Naive thymus-derived CD4-positive, alpha-beta T cell (primary cell): ENCODE measurements at regions not wholly inside any gene's neighbourhood (a gene's known extent, or its start where the extent isn't known, plus 50 kb on each side); places are given as distances from the start of the nearest gene placed in this dataset.

Source experiments
- ATAC-seq: fragments of 150-1000 bp; cut with Tn5 transposase; 2 replicates; pipeline ENCODE4 v1.10.0; 2021; ENCODE audit warnings: mild to moderate bottlenecking, moderate library complexity
- CTCF ChIA-PET: fragments of 350-600 bp; sonication (Branson Sonifier 250); formaldehyde crosslinking; loops from one replicate; lab custom pipeline; 2021; ENCODE audit warnings: antibody characterized with exemption; lab: Charles Lee
- POLR2A ChIA-PET: fragments of 350-600 bp; sonication (Branson Sonifier 250); formaldehyde crosslinking; loops from one replicate; lab custom pipeline; 2021; ENCODE audit warnings: antibody characterized with exemption, inconsistent platforms; lab: Charles Lee
- DNase-seq, 9 donors: peaks; one replicate each; pipeline versions ENCODE4 v3.0.0 to v3.0.0-alpha.2; 2020 to 2022; ENCODE audit warnings: mixed read lengths in 1 of 9
- H3K27ac ChIP-seq: one replicate; pipeline ENCODE4 v1.7.0; 2013; ENCODE audit warnings: mild to moderate bottlenecking, low read depth, low read length, moderate library complexity
- H3K27me3 ChIP-seq, 2 donors: one replicate each; pipeline ENCODE4 v1.7.0; 2013; ENCODE audit warnings: low read length in 2 of 2, mild to moderate bottlenecking in 2 of 2, moderate library complexity in 2 of 2; ENCODE audit not compliant: control insufficient read depth in 2 of 2, insufficient read depth in 2 of 2
- H3K36me3 ChIP-seq, 3 experiments: 1 replicate in 2 of 3; 2 replicates in 1 of 3; pipeline ENCODE4 v1.7.0; 2013; ENCODE audit warnings: low read length in 3 of 3, mild to moderate bottlenecking in 3 of 3, moderate library complexity in 1 of 3; ENCODE audit not compliant: insufficient read depth in 3 of 3, control insufficient read depth in 2 of 3
- H3K4me1 ChIP-seq, 2 donors: one replicate each; pipeline ENCODE4 v1.7.0; 2013; ENCODE audit warnings: low read length in 2 of 2, mild to moderate bottlenecking in 2 of 2, moderate library complexity in 1 of 2; ENCODE audit not compliant: control insufficient read depth in 2 of 2, insufficient read depth in 2 of 2
- H3K4me3 ChIP-seq: 2 replicates; pipeline ENCODE4 v1.7.0; 2013; ENCODE audit warnings: mild to moderate bottlenecking, low read length
- H3K9me3 ChIP-seq, 3 experiments: 1 replicate in 2 of 3; 2 replicates in 1 of 3; pipeline ENCODE4 v1.7.0; 2013; ENCODE audit warnings: low read length in 3 of 3; ENCODE audit not compliant: control insufficient read depth in 2 of 3
- H3K27ac Mint-ChIP-seq, 9 donors: one replicate each; pipeline ENCODE4 v1.8.0; 2020 to 2022; ENCODE audit warnings: mixed read lengths in 9 of 9, mild to moderate bottlenecking in 8 of 9, moderate library complexity in 5 of 9, inconsistent platforms in 2 of 9
- H3K27me3 Mint-ChIP-seq, 5 donors: one replicate each; pipeline ENCODE4 v1.8.0; 2021 to 2022; ENCODE audit warnings: mixed read lengths in 5 of 5, mild to moderate bottlenecking in 1 of 5
- H3K36me3 Mint-ChIP-seq, 5 donors: one replicate each; pipeline ENCODE4 v1.8.0; 2020 to 2022; ENCODE audit warnings: mixed read lengths in 5 of 5, mild to moderate bottlenecking in 3 of 5, inconsistent platforms in 1 of 5
- H3K4me1 Mint-ChIP-seq, 7 donors: one replicate each; pipeline ENCODE4 v1.8.0; 2020 to 2022; ENCODE audit warnings: mixed read lengths in 7 of 7, mild to moderate bottlenecking in 3 of 7, inconsistent platforms in 1 of 7
- H3K4me3 Mint-ChIP-seq, 10 donors: one replicate each; pipeline ENCODE4 v1.8.0; 2020 to 2022; ENCODE audit warnings: mild to moderate bottlenecking in 10 of 10, mixed read lengths in 10 of 10, moderate library complexity in 6 of 10, inconsistent platforms in 2 of 10
- H3K9me3 Mint-ChIP-seq, 11 donors: one replicate each; pipeline ENCODE4 v1.8.0; 2020 to 2022; ENCODE audit warnings: mixed read lengths in 11 of 11, mild to moderate bottlenecking in 4 of 11, inconsistent platforms in 1 of 11, moderate library complexity in 1 of 11
- intact Hi-C, 2 donors: fragments of 100-400 bp; cut with micrococcal nuclease; formaldehyde crosslinking; loops; one replicate each; pipeline ENCODE4 v1.15.1; 2023

DNA sequence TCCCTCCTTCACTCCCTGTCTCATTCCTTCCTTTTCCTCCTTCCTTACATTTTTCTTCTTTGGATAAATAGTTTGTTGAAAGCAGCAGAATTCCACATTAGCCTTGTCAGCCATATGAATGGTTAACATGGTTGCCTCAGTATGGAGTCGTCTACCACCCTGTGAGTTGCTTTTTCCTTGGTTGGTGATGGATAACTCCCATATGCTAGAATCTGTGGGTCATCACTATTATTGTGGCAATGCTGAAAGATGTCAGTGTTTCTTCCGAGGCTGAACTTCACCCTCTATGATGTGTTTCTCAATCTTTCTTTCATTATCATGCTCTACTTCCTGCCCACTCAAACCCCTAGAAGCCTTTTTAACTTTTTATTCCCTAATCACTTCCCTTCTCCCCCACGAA lies 481.8 kb upstream of the KCNMB2 start:
- peaks cover 0 to 3% (median 0%) of the 10 kb centered on the region in 11 donors for H3K9me3 Mint-ChIP-seq
- ATAC-seq (no peak), DNase-seq (no peak)
- H3K27ac ChIP-seq: no peak overlapping the region
- no peaks in the 10 kb centered on the region for H3K4me1 ChIP-seq
- ChIA-PET CTCF (no interaction called here), POLR2A (no interaction called here)
- no peaks in the 10 kb centered on the region for H3K27me3 ChIP-seq
- intact Hi-C loops: no loop called here
- H3K4me3 Mint-ChIP-seq: peak overlapping the region in 1 of 10 donors; percentile 31
- H3K4me1 Mint-ChIP-seq: peaks cover 0 to 10% (median 8%) of the 10 kb centered on the region in 7 donors
- no peak overlapping the region for H3K27ac Mint-ChIP-seq
- no peaks in the 10 kb centered on the region for H3K9me3 ChIP-seq
- H3K36me3 ChIP-seq: no peaks in the 10 kb centered on the region
- no peak overlapping the region for H3K4me3 ChIP-seq
- no peaks in the 10 kb centered on the region for H3K27me3 Mint-ChIP-seq
- H3K36me3 Mint-ChIP-seq: no peaks in the 10 kb centered on the region

DNA sequence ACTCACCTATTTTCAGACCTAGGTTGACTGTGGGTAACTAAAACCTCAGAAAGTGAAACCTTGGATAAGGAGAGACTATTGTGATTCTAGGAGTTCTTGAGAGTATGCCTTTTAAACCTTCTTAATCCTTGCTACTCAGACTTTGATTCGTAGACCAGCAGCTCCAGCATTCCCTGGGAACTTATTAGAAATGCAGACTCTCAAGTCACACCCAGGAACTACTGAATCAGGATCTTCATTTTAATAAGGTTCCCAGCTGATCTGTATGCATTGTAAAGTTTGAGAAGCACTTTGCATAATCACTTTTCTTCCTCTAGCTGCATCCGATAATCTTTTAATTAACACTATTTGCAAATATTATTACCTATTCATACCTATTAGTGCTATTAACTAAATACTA lies 480.3 kb upstream of the KCNMB2 start:
- Mint-ChIP-seq H3K9me3 (peaks cover 0 to 3% (median 0%) of the 10 kb centered on the region in 11 donors), H3K4me1 (peaks cover 0 to 10% (median 6%) of the 10 kb centered on the region in 7 donors), H3K4me3 (no peak overlapping the region), H3K27me3 (no peaks in the 10 kb centered on the region), H3K27ac (no peak overlapping the region), H3K36me3 (no peaks in the 10 kb centered on the region)
- ATAC-seq (no peak), DNase-seq (no peak)
- H3K4me1 ChIP-seq: no peaks in the 10 kb centered on the region
- H3K27me3 ChIP-seq: no peaks in the 10 kb centered on the region
- no peak overlapping the region for H3K27ac ChIP-seq
- ChIA-PET POLR2A (interaction anchor here (0.5 kb wide), 1 partner anchor 24 kb away, joined by 3 read pairs; no protein-coding TSS in a partner anchor), CTCF (no interaction called here)
- H3K4me3 ChIP-seq: no peak overlapping the region
- intact Hi-C loops: no loop called here
- no peaks in the 10 kb centered on the region for H3K36me3 ChIP-seq
- no peaks in the 10 kb centered on the region for H3K9me3 ChIP-seq

DNA sequence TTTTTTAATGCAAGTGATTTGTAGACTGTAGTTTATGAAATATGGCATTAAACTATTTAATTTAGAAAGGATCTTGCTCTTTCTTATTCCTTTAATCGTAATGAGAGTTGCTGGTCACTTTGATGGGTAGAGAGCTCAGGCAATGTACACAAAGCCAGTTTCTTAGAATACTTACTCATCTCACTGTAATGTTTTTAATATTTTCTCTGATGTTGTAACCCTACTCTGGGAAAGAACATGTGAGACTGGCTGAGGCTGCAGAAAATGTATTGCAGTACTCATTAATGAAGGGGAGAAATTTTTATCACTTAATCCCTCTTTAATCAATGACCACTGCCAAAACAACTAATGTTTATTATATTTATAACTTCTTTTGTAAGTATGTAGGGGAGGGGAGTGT lies 479.4 kb upstream of the KCNMB2 start:
- H3K36me3 Mint-ChIP-seq: no peaks in the 10 kb centered on the region
- POLR2A ChIA-PET: no interaction called here
- ATAC-seq (no peak), DNase-seq (no peak)
- Histone ChIP-seq H3K27ac (no peak overlapping the region), H3K9me3 (no peaks in the 10 kb centered on the region), H3K4me3 (no peak overlapping the region), H3K36me3 (no peaks in the 10 kb centered on the region), H3K4me1 (no peaks in the 10 kb centered on the region), H3K27me3 (no peaks in the 10 kb centered on the region)
- H3K27me3 Mint-ChIP-seq: no peaks in the 10 kb centered on the region
- peaks cover 0 to 10% (median 6%) of the 10 kb centered on the region in 7 donors for H3K4me1 Mint-ChIP-seq
- H3K4me3 Mint-ChIP-seq: no peak overlapping the region
- no peak overlapping the region for H3K27ac Mint-ChIP-seq
- H3K9me3 Mint-ChIP-seq: peaks cover 0 to 3% (median 0%) of the 10 kb centered on the region in 11 donors
- CTCF ChIA-PET: no interaction called here
- intact Hi-C loops: no loop called here

DNA sequence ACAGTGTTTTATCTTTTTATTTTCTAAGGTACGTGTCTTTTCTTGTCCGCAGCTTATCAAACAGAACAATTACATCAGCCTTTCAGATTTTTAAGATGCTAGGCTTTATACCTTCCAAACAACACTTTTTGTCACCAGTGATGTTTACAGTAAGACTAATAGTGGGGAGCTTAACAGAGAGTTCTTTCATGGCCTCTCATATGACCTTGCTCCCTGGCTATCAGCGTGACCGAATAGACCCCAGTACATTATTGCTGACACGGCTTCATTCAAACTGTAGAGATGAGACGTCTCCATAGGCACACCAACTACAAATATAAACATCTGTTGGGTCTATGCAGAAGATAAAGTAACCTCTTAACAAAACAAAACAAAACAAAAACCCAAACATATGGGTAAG lies 477.6 kb upstream of the KCNMB2 start:
- Mint-ChIP-seq H3K4me3 (no peak overlapping the region), H3K9me3 (peaks cover 0 to 3% (median 0%) of the 10 kb centered on the region in 11 donors), H3K27me3 (no peaks in the 10 kb centered on the region), H3K27ac (no peak overlapping the region), H3K4me1 (peaks cover 0 to 10% (median 6%) of the 10 kb centered on the region in 7 donors), H3K36me3 (no peaks in the 10 kb centered on the region)
- Histone ChIP-seq H3K27me3 (no peaks in the 10 kb centered on the region), H3K27ac (no peak overlapping the region), H3K4me3 (no peak overlapping the region), H3K9me3 (no peaks in the 10 kb centered on the region), H3K36me3 (no peaks in the 10 kb centered on the region), H3K4me1 (no peaks in the 10 kb centered on the region)
- ATAC-seq (no peak), DNase-seq (no peak)
- ChIA-PET CTCF (interaction anchor here (1.0 kb wide), 1 partner anchor 20 kb away, joined by 3 read pairs; no protein-coding TSS in a partner anchor), POLR2A (interaction anchor here (0.5 to 0.6 kb wide), 2 partner anchors 171 to 235 kb away, joined by 3 read pairs; no protein-coding TSS in a partner anchor)
- intact Hi-C loops: no loop called here

DNA sequence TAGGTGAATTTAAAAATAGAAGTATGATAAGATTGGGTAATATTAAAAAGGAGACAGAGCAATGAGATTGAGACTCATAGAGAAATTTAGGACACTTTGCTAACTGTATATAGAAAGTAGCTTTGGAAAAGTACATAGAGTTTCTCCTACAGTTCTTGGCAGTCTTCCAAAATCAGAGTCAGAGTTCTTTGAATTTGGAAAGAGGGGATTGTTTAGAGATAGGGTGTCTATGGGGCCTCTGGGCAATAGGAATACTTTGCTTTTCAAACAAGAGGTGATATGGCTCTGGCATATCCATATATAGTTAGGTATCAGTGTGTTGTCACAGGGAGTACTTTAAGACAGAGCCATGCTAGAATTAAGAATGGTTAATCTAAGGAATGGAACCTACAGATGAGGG lies 477.1 kb upstream of the KCNMB2 start:
- Mint-ChIP-seq H3K9me3 (peaks cover 0 to 3% (median 0%) of the 10 kb centered on the region in 11 donors), H3K4me3 (no peak overlapping the region), H3K36me3 (no peaks in the 10 kb centered on the region), H3K27me3 (no peaks in the 10 kb centered on the region), H3K27ac (no peak overlapping the region), H3K4me1 (peaks cover 0 to 9% (median 6%) of the 10 kb centered on the region in 7 donors)
- Histone ChIP-seq H3K4me1 (no peaks in the 10 kb centered on the region), H3K27ac (no peak overlapping the region), H3K27me3 (no peaks in the 10 kb centered on the region), H3K36me3 (no peaks in the 10 kb centered on the region), H3K4me3 (no peak overlapping the region), H3K9me3 (no peaks in the 10 kb centered on the region)
- POLR2A ChIA-PET: interaction anchor here (0.6 kb wide), 1 partner anchor 171 kb away, joined by 3 read pairs; no protein-coding TSS in a partner anchor
- ATAC-seq: no peak
- DNase-seq: no peak
- intact Hi-C loops: no loop called here
- CTCF ChIA-PET: interaction anchor here (0.7 to 1.0 kb wide), 2 partner anchors 19 to 26 kb away, joined by 3 read pairs; no protein-coding TSS in a partner anchor

DNA sequence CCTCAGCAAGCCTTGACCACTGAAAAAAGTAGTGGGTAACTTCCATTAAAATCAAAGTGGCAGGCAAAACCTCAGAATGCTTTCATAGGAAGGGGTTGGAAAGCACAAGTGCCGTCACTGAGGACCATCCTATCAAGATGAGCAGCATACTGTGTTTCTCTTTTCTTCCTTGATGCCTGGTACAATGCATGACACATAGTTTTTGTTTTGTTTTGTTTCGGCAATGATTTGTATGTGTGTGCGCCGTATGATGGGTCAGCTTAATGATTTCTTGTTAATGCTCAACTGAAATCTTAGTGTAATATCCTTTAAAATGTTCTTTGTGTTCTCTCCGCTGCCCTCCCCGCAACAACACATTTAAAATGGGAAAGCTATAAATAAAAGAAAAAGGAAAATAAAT lies 476.4 kb upstream of the KCNMB2 start:
- H3K9me3 Mint-ChIP-seq: no peaks in the 10 kb centered on the region
- H3K4me1 Mint-ChIP-seq: peaks cover 0 to 3% (median under 1%) of the 10 kb centered on the region in 7 donors
- H3K27me3 Mint-ChIP-seq: no peaks in the 10 kb centered on the region
- Histone ChIP-seq H3K9me3 (no peaks in the 10 kb centered on the region), H3K4me1 (no peaks in the 10 kb centered on the region), H3K36me3 (no peaks in the 10 kb centered on the region), H3K27ac (no peak overlapping the region), H3K4me3 (no peak overlapping the region), H3K27me3 (no peaks in the 10 kb centered on the region)
- no peaks in the 10 kb centered on the region for H3K36me3 Mint-ChIP-seq
- intact Hi-C loops: loop anchor here in 1 of 2 donors (2.0 kb wide), 1 partner anchor 25 kb away; no protein-coding TSS in a partner anchor
- H3K27ac Mint-ChIP-seq: no peak overlapping the region
- DNase-seq (no peak), ATAC-seq (no peak)
- ChIA-PET POLR2A (interaction anchor here (0.6 kb wide), 1 partner anchor 50 kb away, joined by 3 read pairs; no protein-coding TSS in a partner anchor), CTCF (interaction anchor here (0.7 kb wide), 1 partner anchor 26 kb away, joined by 3 read pairs; no protein-coding TSS in a partner anchor)
- H3K4me3 Mint-ChIP-seq: no peak overlapping the region

DNA sequence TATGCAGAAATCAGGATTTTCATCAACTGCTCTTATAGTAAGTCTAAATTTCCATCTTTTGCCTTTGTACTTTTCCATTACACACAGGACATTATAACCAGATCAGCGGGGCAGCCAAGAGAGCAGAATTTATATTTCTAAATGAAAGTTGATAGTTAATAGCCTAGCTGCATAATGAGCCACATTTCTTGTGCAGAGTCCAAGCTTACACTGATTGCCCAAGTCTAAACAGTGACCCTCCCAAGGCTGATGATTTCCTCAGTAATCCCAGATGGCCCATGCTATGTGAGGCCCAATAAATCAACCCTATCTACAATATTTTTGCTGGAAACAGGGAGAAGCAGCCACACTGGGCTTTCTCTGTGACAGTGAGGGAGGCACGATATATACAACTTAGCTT lies 475.8 kb upstream of the KCNMB2 start:
- no peaks in the 10 kb centered on the region for H3K27me3 Mint-ChIP-seq
- H3K4me1 ChIP-seq: no peaks in the 10 kb centered on the region
- ChIA-PET POLR2A (no interaction called here), CTCF (interaction anchor here (0.6 kb wide), 1 partner anchor 174 kb away, joined by 3 read pairs; no protein-coding TSS in a partner anchor)
- no peak for ATAC-seq
- H3K27ac Mint-ChIP-seq: no peak overlapping the region
- no peaks in the 10 kb centered on the region for H3K9me3 ChIP-seq
- H3K4me1 Mint-ChIP-seq: peaks cover 0 to 3% (median 0%) of the 10 kb centered on the region in 7 donors
- H3K4me3 ChIP-seq: no peak overlapping the region
- H3K27me3 ChIP-seq: no peaks in the 10 kb centered on the region
- no peak overlapping the region for H3K27ac ChIP-seq
- no peak for DNase-seq
- H3K4me3 Mint-ChIP-seq: no peak overlapping the region
- H3K36me3 Mint-ChIP-seq: no peaks in the 10 kb centered on the region
- H3K36me3 ChIP-seq: no peaks in the 10 kb centered on the region
- peaks cover 0 to 1% (median 0%) of the 10 kb centered on the region in 11 donors for H3K9me3 Mint-ChIP-seq
- intact Hi-C loops: loop anchor here in 1 of 2 donors (2.0 kb wide), 1 partner anchor 24 kb away; no protein-coding TSS in a partner anchor
